ENCODE measurements at regions not wholly inside any gene's neighbourhood (a gene's known extent, or its start where the extent isn't known, plus 50 kb on each side); places are given as distances from the start of the nearest gene placed in this dataset.

- Histone ChIP-seq H3K27me3 (no peaks in the 10 kb centered on the region), H3K4me1 (peaks cover 5 to 6% of the 10 kb centered on the region in 2 donors), H3K4me3 (no peak overlapping the region), H3K9me3 (no peaks in the 10 kb centered on the region), H3K27ac (no peak overlapping the region), H3K36me3 (no peaks in the 10 kb centered on the region)
- TF ChIP-seq CTCF (IDR thresholded peaks at IDR 0.05 in 4 of 5, conservative IDR thresholded peaks at IDR 0.05 in 1 of 5) (no peak), POLR2A (IDR thresholded peaks at IDR 0.05) (no peak)
- ATAC-seq (no peak), DNase-seq (no peak)
- in situ Hi-C loops (cut with MboI; ENCODE audit: low sequenced_read_pairs in 4 of 4) = loop anchor here in 1 of 4 donors (10.0 kb wide), 1 partner anchor 142 kb away; no protein-coding TSS in a partner anchor
- intact Hi-C loops (cut with DNase I; ENCODE audit: low total_unique reads) = no loop called here
Observed at GRCh38 chr6:137416376-137417109, 77.7 kb downstream of the OLIG3 start.

- Histone ChIP-seq H3K4me3 (peak overlapping the region in 3 of 4 donors; percentile 48 to 50 (median 48)), H3K4me1 (peaks cover 5 to 6% of the 10 kb centered on the region in 2 donors), H3K27me3 (no peaks in the 10 kb centered on the region), H3K27ac (no peak overlapping the region), H3K9me3 (no peaks in the 10 kb centered on the region), H3K36me3 (no peaks in the 10 kb centered on the region)
- ATAC-seq (no peak), DNase-seq (no peak)
- intact Hi-C loops (cut with DNase I; ENCODE audit: low total_unique reads) = loop anchor here (1.0 kb wide), 1 partner anchor 145 kb away; no protein-coding TSS in a partner anchor
- TF ChIP-seq CTCF (IDR thresholded peaks at IDR 0.05 in 4 of 5, conservative IDR thresholded peaks at IDR 0.05 in 1 of 5) (no peak), POLR2A (IDR thresholded peaks at IDR 0.05) (no peak)
- in situ Hi-C loops (cut with MboI; ENCODE audit: low sequenced_read_pairs in 4 of 4) = loop anchor here in 1 of 4 donors (10.0 kb wide), 1 partner anchor 141 kb away; no protein-coding TSS in a partner anchor
Observed at GRCh38 chr6:137415834-137416190, 78.4 kb downstream of the OLIG3 start.

GRCh38 chr6:137415127-137415833 is 78.9 kb downstream of the OLIG3 start:
- peak overlapping the region; percentile 38 to 50 (median 48) for H3K4me3 ChIP-seq
- peaks cover 5 to 6% of the 10 kb centered on the region in 2 donors for H3K4me1 ChIP-seq
- peak overlapping the region; percentile 3 to 29 (median 28) for H3K27ac ChIP-seq
- H3K9me3 ChIP-seq = no peaks in the 10 kb centered on the region
- in situ Hi-C loops (cut with MboI; ENCODE audit: low sequenced_read_pairs in 4 of 4) (loop anchor here in 1 of 4 donors (10.0 kb wide), 1 partner anchor 140 kb away; no protein-coding TSS in a partner anchor), intact Hi-C loops (cut with DNase I; ENCODE audit: low total_unique reads) (loop anchor here (1.0 kb wide), 1 partner anchor 144 kb away; no protein-coding TSS in a partner anchor)
- TF ChIP-seq POLR2A (IDR thresholded peaks at IDR 0.05) = no peak
- peak in 3 of 5 experiments; percentile 40 to 60 (median 57) for TF ChIP-seq CTCF (IDR thresholded peaks at IDR 0.05 in 4 of 5, conservative IDR thresholded peaks at IDR 0.05 in 1 of 5)
- DNase-seq (peak; percentile 14 to 23), ATAC-seq (peak; percentile 85 to 91)
- H3K27me3 ChIP-seq = no peaks in the 10 kb centered on the region
- H3K36me3 ChIP-seq = no peaks in the 10 kb centered on the region

- intact Hi-C loops (cut with DNase I; ENCODE audit: low total_unique reads) = no loop called here
- H3K27ac ChIP-seq = no peak overlapping the region
- peak overlapping the region; percentile 38 to 50 (median 48) for H3K4me3 ChIP-seq
Observed at GRCh38 chr6:137414599-137414998, 79.6 kb downstream of the OLIG3 start.

More at GRCh38 chr6:137414599-137414998, 79.6 kb downstream of the OLIG3 start:
- TF ChIP-seq POLR2A (IDR thresholded peaks at IDR 0.05) = no peak
- TF ChIP-seq CTCF (IDR thresholded peaks at IDR 0.05 in 4 of 5, conservative IDR thresholded peaks at IDR 0.05 in 1 of 5) = no peak
- Histone ChIP-seq H3K27me3 (no peaks in the 10 kb centered on the region), H3K9me3 (no peaks in the 10 kb centered on the region), H3K4me1 (peaks cover 5 to 6% of the 10 kb centered on the region in 2 donors), H3K36me3 (no peaks in the 10 kb centered on the region)
- DNase-seq (no peak), ATAC-seq (no peak)
- in situ Hi-C loops (cut with MboI; ENCODE audit: low sequenced_read_pairs in 4 of 4) = loop anchor here in 1 of 4 donors (10.0 kb wide), 1 partner anchor 140 kb away; no protein-coding TSS in a partner anchor

Measured in gastrocnemius medialis (tissue), 4 donors.